ENCODE measurements at regions not wholly inside any gene's neighbourhood (a gene's known extent, or its start where the extent isn't known, plus 50 kb on each side); places are given as distances from the start of the nearest gene placed in this dataset.

DNA sequence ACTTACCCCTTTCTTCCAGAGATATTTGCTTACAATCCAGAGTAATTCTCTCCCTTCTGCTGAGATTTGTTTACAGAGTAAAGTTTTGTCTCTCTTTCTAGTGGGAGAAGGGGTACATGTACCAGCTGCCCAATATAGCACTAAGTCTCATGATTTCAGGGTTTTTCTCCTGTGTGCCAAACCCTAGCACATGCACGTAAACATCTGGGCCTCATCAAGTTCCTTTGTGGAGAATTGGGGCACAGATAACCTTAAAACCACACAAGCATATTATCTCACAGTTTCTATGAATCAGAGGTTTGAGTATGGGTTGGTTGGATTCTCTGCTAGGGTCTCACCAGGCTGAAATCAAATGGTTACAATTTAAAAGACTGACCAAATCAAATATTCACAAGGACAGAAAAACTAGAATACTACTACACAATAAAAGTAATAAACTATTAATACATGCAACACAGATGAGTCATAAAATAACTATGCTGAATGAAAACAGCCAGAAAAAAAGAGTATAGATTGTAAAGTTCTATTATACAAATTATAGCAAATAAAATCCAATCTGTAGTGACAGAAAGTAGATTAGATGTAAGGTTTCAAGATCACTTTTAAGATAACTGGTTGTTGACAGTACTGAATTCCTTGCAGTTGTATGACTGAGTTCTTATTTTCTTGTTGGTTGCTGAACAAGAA lies 347.4 kb upstream of the PTBP2 start:
- DNase-seq (ENCODE audit: extremely low read depth in 1 of 2, low read depth in 1 of 2) = no peak

GRCh38 chr1:96376846-96377245 lies 344.7 kb upstream of the PTBP2 start:
- no peak for DNase-seq (ENCODE audit: extremely low read depth in 1 of 2, low read depth in 1 of 2)

DNA sequence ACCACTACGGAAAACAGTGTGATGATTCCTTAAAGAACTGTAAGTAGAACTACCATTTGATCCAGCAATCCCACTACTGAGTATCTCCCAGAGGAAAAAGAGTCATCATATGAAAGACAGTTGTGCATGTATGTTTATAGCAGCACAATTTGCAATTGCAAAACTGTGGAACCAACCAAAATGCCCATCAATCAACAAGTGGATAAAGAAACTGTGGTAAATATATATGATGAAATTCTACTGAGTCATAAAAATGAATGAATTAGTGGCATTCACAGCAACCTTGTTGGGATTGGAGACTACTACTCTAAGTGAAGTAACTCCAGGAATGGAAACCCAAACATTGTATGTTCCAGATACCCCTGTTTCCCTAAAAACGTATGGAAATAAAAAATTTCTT lies 337.0 kb upstream of the PTBP2 start:
- DNase-seq (ENCODE audit: extremely low read depth in 1 of 2, low read depth in 1 of 2) = no peak

DNA sequence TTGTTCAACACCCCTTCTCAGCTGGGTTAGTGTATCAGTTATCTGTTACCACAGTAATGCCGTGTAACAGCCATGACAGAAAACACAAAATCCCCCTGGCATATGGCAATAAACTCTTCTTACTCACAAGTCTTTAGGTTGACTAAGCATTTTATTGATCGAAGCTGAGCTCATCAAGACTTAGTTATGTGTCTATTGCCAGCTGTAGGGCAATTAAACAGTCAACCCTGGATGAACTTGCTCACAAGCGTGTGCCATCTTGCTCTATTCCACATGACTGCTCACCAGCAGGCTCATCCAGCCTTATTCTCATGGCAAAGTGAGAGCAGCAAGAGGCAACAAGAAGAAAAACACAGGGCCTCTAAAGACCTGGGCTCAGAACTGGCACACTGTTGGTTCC lies 333.8 kb upstream of the PTBP2 start:
- no peak for DNase-seq (ENCODE audit: extremely low read depth in 1 of 2, low read depth in 1 of 2)

- DNase-seq (ENCODE audit: extremely low read depth in 1 of 2, low read depth in 1 of 2) = no peak
Measured at GRCh38 chr1:96388421-96389310, 332.9 kb upstream of the PTBP2 start.

DNA sequence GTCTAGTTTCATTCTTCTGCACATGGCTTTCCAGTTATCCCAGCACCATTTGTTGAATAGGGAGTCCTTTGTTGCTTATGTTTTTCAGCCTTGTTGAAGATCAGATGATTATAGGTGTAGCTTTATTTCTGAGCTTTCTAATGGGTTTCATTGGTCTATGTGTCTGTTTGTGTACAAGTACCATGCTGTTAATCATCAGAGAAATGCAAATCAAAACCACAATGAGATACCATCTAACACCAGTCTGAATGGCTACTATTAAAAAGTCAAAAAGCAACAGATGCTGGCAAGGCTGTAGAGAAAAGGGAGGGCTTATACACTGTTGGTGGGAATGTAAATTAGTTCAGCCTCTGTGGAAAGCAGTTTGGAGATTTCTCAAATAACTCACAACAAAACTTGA lies 321.5 kb upstream of the PTBP2 start:
- no peak for DNase-seq (ENCODE audit: extremely low read depth in 1 of 2, low read depth in 1 of 2)

GRCh38 chr1:96409087-96409486 lies 312.5 kb upstream of the PTBP2 start:
- DNase-seq (ENCODE audit: extremely low read depth in 1 of 2, low read depth in 1 of 2) = no peak

GRCh38 chr1:96409689-96410088 lies 311.9 kb upstream of the PTBP2 start:
- DNase-seq (ENCODE audit: extremely low read depth in 1 of 2, low read depth in 1 of 2) = no peak

GRCh38 chr1:96411006-96411405 lies 310.6 kb upstream of the PTBP2 start:
- DNase-seq (ENCODE audit: extremely low read depth in 1 of 2, low read depth in 1 of 2) = no peak

GRCh38 chr1:96414598-96414997 lies 307.0 kb upstream of the PTBP2 start:
- no peak for DNase-seq (ENCODE audit: extremely low read depth in 1 of 2, low read depth in 1 of 2)

- no peak for DNase-seq (ENCODE audit: extremely low read depth in 1 of 2, low read depth in 1 of 2)
Measured at GRCh38 chr1:96416111-96416595, 305.4 kb upstream of the PTBP2 start.

GRCh38 chr1:96416701-96417444 lies 304.7 kb upstream of the PTBP2 start:
- no peak for DNase-seq (ENCODE audit: extremely low read depth in 1 of 2, low read depth in 1 of 2)

GRCh38 chr1:96418969-96419368 lies 302.6 kb upstream of the PTBP2 start:
- DNase-seq (ENCODE audit: extremely low read depth in 1 of 2, low read depth in 1 of 2) = no peak

- no peak for DNase-seq (ENCODE audit: extremely low read depth in 1 of 2, low read depth in 1 of 2)
Measured at GRCh38 chr1:96424877-96425276, 296.7 kb upstream of the PTBP2 start.

DNA sequence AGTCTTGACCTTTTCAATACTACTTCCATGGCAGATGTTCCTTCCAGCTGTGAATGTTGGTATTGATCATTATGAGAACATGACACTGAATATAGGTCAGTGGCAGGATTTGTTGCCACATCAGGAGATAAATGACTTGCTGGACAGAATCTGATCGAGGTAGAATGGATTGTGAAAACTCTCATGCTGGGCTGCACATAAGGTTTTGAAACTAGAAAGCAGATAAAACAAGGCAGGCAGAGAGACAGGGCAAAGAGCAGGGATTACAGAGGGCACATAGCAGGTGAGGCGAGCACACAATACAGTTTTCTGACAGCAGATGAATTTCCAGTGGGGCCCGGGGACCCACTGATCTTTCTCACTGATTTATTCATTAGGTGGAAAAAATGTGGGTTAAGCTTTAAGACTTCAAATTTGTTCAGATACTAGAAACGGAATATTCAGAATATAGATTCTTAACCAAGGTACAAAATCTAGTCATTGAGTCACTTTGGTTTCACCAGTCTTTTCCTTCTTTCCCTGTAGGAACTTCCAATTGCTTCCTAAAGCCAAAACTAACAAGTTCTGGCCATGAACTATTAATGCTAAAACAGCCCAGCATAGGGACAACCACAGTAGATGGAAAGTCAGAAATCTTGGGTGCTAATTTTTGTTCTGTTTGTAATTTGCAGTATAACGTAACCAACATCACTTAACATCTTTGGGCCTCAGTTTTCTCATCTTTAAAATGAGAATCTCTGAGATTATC lies 296.0 kb upstream of the PTBP2 start:
- no peak for DNase-seq (ENCODE audit: extremely low read depth in 1 of 2, low read depth in 1 of 2)

GRCh38 chr1:96427616-96428015 lies 294.0 kb upstream of the PTBP2 start:
- no peak for DNase-seq (ENCODE audit: extremely low read depth in 1 of 2, low read depth in 1 of 2)

DNA sequence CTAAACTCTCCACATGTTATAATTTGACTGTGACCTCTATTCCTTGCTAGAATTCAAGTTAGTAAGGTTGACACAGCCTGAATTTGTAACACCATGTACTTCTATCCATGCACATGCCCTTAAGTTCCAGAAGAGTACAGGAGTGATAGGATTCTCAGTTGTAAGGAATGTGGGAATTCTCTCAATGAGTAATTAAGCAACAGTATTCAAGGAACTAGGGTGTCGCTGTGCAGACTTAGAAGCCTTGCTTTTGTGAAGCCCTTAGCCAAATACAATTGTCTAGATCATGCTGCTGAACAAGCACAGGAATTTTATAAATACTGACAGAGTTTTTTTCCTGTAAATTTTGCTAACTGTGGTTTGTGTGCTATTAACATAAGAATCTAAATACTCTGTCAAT lies 276.3 kb upstream of the PTBP2 start:
- DNase-seq (ENCODE audit: extremely low read depth in 1 of 2, low read depth in 1 of 2) = no peak

DNA sequence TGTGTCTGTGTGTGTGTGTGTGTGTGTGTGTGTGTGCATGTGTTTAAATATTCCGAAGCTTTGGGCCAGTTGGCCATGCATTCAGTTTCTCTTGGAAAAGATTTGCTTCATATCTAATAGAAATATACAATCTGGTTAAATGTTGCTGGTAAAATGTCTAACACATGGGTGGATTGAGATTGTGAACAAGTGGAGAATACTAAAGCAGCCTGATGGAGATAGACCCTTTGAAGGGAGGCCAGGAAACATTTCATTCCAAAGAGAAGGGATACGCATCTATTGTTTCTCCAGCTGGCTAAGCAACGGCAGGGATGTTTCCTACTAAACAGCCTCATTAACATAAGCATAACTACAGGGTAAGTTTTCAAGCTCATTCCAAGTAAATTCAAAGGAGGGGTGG lies 257.5 kb upstream of the PTBP2 start:
- DNase-seq (ENCODE audit: extremely low read depth in 1 of 2, low read depth in 1 of 2) = no peak

- DNase-seq (ENCODE audit: extremely low read depth in 1 of 2, low read depth in 1 of 2) = no peak
Measured at GRCh38 chr1:96464522-96464921, 257.1 kb upstream of the PTBP2 start.

DNA sequence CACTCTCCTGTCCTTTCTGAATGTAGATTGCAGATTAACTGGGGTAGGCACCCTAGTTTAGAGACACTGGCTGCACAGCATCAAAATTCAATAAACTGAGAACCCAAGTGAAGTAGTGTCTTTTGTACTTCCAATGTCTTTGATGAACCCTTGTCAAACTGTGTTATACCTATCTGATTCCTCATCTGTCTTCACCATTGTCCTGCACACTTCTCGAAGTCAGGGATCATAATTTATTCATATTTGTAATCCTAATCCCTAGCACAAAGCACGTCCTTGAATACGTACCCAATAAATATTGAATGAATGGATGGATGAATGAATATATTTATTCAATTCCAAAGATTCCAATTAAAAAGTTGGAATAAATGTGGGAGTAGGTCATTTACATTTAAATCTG lies 256.6 kb upstream of the PTBP2 start:
- no peak for DNase-seq (ENCODE audit: extremely low read depth in 1 of 2, low read depth in 1 of 2)

- DNase-seq (ENCODE audit: extremely low read depth in 1 of 2, low read depth in 1 of 2) = no peak
Measured at GRCh38 chr1:96465441-96465840, 256.1 kb upstream of the PTBP2 start.
